ENCODE measurements at regions not wholly inside any gene's neighbourhood (a gene's known extent, or its start where the extent isn't known, plus 50 kb on each side); places are given as distances from the start of the nearest gene placed in this dataset.

DNA sequence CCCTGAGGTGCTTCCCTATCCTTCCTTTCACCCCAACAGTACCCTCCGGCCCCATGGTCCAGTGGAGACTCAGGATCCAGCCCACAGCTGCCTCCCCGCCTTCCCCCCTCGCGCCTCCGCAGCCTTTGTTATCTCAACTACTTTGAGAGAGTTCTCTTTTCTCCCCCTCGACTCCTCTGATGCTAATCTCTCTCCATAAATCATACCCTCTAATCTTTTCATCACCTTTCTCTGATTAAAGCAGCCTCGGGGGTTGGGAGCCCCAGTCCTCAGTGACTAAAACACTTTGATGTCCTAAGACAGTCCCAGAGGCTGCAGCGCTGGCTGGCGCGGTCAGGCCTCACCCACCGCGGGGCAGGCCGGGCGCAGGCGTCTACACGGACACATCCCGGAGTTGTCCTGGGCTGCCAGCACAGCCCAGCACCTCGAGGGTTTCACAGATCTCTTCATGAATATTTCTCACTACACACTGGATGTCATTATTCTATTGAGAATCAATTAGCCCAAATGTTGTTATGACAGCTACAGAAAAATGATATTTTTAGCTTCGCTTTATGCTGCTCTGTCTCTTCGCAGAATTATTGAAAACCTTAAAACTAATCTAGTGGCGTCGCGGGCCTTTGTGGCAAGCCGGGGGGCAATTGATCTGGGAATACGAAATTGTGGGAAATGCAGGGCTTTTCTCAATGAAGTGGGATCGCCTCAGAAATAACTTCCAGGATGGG is 289.5 kb downstream of the RRAGC start:
- DNase-seq = no peak

DNA sequence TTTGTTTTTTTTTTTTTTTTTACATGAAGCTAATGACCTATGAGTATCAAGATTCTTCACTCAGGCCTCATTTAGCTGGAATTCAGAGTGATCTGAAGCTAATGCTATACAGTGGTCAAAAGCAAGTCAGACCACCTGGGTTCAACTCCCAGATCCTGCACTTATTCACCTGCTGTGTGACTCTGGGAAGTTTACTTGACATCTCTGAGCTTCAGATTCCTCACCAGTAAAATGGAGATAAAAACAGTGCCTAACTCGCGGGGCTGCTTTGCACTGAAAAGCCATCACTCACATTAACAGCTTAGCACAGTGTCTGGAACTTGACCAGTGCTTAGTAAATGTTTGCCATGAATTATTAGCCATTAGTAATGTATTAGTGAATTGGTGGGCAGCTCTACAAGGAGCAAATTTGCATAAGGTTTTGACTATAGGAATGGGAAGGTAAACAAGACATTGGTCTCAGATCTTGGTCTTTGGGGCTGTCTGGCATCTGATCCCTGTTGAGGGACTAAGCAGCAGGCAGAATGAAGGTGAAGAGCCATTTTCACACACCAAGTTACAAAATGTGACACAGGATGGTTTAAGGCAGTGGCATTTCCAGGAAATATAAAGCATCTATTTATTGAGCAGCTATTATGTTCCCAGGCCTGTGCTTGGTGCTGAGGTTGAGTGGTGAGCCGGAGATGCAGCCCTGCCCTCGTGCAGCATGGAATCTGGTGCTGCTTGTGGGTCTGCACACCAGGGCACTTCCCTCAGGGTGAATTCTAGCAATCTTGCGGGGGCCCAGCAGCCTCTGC is 291.3 kb downstream of the RRAGC start:
- DNase-seq = no peak

DNA sequence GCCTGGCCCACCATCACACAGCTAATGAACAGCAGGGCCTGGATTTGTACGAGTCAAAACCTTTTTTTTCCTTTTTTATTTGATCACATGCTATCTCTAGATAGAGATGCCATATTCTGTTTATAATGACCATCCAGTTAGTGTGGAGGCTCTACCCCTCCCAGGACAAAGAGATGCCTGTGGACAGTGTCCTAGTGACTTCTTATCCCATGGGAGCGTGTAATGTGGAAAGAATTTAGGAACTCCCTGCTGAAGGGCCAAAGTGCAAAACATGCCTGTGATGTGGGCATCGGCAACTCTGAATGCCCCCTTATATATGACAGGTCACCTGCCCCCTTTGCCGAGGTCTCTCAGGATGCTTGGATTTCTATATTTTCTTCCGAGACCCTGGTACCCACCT is 292.2 kb downstream of the RRAGC start:
- no peak for DNase-seq

DNA sequence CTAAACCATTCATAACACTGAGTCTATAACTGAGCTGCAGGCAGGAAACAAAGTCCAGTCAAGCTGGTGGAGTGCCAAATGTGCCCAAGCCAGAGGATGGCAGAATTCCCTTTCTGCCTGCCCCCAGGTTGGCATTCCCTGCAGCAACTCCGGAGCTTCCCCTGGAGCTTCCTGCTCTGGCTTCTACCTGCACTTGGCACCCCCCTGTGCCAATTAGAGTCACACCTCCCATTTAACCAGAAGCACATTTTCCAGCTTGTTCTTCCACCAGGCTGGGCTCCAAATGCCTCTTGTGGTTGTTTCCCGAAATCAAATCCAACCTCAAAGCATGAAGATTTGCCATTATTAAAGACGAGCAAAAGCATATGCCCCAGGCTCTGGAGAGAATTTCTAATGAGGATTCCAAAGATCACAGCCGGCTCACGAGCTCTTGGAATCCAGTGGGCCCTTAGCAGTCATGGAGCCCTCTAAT is 294.5 kb downstream of the RRAGC start:
- DNase-seq = no peak

DNA sequence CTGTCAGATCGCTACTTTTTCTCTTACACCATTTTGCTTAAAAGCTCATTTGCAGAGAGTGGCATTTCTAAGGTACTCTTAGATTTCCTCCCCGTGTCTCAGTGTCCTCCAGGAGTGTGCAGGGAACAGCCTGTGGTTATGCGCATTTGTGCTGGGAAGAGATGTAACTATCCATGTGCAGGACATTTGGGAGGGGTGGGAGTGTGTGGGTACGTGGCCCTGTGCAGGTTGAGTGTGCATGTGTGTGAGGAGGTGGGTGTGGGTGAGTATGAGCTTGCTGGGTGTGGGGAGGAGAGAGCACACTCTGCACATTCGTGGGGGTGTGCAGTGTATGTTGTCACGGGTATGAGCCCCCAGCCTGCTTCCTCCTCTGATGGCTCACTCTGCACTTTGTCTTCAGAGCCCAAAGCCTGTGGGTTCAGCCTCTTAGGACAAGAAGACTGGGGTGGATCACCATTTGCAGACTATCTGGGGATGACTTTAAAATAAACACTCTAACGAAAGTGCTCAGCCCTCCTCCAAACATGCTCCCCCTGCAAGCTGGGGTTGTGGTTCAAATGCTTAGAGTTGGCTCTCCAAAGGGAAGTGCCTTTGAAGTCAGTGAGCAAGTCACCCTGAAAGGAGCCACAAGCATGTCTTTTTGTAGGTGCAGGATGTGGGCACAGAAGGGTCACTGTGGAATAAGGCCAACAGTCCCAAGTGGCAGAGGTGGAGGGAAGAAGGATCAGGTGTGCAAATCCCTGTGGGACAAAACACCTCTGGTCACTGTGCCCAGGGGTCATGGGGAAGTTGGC is 295.4 kb downstream of the RRAGC start:
- DNase-seq = no peak

DNA sequence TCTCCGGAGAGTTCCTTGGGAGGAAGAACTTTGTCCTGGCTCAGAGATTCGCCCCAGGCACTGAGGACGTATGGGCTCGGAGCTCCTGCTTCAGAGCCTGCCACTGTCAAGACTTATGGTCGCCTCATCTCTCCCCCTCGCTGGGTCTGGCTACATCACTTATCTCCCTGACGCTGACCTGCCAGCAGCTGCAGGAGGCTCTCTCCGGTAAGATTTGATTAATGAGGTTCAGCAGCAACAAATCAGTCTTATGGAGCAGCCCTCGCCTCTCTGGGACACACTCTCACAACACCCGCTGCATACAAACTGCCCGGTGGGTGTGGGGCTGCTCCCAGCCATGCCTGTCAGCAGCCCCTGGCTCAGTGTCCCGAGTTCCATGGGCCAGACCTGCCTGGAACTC is 297.8 kb downstream of the RRAGC start:
- DNase-seq = no peak

DNA sequence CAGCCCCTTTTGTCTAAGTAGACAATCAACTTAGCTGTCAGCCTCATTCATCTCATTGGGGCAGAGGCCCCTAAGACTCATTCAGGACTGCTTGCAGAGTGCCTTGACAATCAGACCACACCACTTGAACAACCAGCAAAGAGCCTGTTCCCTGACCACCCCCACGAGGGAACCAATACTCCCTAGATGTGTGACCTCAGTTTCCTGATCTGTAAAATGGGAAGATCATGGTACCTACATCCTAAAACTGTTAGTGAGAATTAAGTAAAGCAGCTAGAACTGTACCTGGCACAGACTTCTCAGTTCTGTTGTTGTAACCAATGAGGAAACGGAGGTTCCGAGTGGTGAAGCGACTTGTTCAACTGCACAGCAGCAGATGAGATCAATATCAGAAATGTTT is 298.5 kb downstream of the RRAGC start:
- no peak for DNase-seq

DNA sequence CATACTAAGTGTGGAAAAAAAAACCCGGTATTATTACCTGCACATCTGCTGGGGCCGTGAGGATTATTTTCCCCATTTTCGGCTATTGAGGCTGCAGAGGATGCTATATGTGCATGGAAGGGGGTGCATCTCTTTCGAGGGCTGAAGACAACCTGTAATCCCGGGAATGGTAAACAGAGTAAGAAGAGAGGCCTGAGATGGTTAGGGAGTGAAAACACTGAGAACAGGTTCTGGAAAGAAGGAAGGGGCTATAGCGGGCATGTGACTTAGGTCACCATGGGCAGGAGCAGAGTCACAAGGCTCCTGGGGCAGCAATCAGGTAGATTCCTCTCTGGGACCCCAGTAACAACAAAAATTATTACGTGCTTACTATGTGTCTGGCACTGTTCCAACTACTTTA is 299.1 kb downstream of the RRAGC start:
- no peak for DNase-seq

DNA sequence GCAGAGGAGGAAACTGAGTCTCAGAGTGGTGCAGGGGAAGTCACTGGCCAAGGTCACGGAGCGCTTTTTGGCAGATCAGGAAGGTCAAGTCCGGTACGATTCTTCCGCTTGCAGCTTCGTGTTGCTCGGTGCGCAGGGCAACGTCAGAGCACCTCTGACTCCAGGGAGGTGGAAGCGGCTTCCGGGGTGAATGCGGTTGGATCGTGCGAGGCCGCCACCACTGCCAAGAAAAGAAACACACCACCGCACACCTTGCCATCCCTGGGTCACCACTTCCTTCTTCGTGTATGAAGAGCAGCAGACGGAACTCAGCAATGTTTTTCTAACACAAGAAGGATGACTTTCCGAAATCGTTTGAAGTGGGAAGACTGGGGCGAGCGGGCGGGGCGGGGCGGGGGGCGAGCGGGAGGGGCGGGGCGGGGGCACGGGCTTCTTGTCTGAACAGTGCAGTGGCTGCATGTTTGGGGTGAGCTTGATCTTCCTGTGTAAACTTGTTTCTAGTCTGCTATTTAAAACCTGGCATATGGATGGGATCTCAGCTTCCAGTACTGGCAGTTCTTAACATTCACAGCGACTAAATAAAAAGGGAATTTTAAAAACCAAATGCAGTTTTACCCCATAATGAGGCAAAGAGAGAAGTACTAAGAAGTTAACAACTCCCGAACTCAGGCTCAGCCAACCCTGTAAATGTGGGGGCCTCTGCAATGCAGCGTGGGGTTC is 300.0 kb downstream of the RRAGC start:
- no peak for DNase-seq

DNA sequence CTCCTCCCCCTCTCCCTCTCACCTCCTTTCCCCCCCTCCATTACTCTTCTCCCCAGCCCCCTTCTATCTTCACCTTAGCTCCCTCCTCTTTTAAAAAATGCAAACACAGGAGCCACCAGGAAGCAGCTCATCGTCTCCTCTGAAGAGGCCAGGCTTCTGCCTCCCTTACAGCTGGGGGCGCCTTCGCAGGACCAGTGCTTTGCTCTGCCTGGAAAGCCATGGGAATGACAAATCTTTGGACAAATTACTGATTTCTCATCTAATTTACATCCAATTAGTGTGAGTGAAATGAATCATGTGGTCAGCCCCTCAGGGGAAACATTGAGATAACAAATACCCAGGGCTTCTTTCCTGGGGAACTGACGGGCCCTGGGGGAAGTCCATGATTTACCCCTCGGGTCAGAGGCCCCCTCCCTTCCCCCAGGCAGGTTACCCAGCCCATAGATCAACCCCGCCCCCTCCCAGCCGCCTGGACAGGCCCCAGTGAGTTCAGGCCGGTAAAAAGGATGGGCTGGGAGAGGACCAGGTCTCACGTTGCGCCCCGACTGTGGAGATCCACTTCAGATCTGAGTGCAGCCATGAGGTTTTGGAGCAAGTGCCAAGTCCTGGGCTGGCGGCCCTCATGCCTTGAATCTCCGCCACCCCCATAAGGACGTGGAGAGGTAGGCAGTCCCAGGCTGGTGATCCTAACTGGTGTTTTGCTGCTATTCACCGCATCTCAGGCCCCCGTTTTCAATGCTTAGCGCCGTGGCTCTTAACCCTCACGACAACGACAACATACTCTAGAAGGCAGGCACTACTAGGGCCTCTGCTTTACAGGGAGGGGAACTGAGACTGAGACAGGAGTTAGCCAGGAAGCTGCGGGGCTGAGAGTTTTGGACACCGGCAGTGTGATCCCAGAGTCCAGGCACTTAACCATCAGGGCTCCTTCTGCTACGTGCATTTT is 300.8 kb downstream of the RRAGC start:
- DNase-seq = no peak

DNA sequence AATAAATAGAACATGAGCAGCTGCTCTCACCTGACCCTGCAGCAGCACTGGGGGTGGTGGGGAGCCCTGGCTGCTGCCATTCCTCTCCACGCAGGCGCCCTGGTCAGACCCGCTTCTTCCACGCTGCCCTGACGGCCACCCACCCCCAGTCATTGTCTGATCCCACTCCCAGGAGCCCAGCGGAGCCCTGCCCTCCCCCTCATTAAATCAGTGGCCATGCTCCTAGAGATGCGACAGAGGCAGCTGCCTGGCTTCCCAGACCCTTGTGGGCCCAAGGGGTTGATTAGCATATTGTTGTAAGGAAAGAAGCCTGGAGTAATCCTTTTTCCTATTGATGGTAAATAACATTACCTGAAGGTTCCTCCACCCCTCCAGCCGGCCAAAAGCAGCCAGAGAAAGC is 301.5 kb downstream of the RRAGC start:
- DNase-seq = no peak

DNA sequence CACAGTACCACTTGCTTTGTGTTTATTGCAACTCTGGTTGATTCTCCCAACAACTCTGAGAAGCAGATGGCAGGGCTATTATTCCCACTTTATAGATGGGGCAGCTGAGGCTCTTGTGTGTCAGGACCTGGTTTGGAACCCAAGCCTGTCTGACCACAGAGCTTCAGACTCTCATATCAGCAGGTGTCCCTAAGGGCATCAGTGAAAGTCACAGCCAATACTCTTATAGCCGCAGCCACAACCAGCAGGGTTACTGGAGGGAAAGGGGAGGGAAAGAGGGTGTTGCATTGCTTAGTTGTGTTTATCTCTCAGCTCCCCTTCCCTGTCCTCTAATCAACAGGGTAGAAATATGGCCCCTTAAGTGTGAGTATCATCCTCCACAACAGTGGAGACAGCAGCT is 304.0 kb downstream of the RRAGC start:
- no peak for DNase-seq

DNA sequence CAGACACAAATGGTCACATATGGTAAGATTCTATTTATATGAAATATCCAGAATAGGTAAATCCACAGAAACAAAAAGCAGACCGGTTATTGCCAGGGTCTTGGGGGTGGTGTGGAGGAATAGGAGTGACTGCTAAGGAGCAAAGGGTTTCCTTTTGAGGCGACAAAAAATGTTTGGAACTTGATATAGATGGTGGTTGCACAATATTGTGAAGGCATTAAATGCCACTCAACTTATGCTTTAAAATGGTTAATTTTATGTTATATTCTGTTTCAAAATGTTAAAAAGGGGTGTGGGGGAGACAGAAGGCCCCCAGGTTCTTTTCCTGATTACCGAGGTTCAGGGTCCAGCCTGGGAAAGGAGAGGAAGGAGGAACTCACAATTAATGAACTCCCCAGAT is 304.4 kb downstream of the RRAGC start:
- no peak for DNase-seq

DNA sequence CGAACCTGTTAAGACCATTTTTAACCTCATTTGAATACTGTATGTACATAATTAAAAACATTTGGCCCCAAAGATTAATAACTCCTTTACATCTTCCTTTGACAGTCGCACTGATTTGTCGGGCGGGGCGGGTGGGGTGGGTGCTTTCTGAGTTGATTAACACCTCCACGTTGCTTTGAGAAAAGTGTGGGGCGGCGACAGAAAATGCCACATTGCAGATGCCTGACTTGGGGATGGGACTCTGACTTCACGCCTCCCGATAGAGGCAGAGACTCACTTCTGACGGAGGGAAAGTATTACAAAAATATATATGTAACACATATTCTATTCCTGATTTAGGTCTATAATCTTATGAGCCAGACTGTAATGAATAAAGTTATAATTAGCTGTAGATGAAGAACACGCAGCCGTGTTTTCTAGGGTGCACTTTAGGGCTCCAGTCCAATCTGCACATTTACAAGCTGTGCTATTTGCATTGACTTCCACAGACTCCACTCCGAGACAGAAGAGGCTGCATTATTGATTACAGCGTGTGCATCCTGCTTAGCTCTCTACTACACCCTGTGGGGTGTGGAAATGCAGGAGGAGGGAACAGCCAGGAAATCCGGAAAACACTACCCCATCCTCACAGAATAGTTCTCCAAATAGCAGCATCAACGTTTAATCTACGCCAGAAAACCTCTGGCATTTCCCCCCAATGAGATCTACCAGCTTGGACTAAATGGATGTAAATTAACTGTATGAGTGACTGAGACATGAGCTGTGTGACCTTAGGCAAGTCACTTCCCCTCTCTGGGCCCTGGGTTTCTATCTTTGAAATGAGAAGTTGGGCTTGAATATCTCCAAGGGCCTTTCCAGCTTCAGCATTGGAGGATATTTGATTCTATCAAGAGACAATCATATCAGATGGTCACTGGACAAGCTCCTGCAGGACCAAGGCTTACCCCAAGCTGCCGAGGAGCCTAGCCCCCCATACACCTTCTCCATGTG is 308.0 kb downstream of the RRAGC start:
- no peak for DNase-seq

DNA sequence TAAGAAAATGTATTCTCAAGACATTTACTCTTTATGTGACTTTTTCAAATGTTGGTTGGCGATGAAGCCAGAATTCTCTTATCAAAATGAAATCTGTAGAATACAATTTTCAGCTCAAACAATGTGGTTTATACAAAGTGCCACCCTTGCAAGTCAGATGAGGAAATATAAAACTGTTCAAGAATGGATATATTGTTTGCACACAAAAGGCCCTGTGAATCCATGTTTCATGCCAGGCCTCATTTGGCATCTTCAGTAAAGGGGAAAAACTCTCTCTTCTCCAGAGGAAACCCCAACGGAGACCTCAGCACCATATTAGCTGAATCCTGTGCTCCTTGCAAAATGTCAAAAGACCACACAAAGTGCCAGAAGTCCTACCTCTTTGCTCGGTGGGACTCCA is 310.4 kb downstream of the RRAGC start:
- no peak for DNase-seq

DNA sequence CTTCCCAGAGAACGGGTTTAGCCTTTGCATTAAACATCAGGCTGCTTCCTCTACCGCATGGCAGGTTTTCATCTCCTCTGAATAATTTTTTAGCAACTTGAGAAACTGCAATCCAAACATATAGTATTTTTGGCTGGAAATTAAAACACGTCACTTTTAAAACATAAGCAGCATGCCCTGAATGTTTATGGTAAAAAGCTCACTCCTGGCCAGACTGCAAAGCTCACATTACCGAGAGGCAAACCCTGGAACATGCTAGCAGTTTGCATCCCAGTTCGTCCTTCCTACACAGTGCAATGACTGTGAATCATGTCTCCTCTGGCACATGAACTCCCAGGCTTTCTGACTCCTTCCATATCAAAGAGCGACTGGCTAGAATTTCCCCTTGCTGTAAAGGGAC is 312.3 kb downstream of the RRAGC start:
- DNase-seq = no peak

DNA sequence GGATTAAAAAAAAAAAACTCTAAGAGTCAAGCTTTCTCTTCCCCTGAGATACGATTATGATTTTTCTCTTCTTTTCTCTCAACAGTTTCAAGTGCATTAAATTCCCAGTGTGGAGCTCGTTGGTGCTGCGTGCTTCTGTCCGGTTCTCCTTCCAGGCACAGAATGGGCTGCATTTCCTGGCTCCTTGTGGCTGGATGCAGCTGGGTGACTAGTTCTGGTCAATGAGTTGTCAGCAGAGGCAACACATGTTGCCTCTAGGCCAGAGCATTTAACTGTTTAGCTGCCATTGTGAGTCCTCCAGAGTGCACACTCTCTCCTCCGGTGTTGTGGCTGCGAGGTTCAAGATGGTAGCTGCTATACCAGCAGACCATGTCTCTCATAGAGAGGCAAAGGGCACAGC is 312.9 kb downstream of the RRAGC start:
- no peak for DNase-seq

DNA sequence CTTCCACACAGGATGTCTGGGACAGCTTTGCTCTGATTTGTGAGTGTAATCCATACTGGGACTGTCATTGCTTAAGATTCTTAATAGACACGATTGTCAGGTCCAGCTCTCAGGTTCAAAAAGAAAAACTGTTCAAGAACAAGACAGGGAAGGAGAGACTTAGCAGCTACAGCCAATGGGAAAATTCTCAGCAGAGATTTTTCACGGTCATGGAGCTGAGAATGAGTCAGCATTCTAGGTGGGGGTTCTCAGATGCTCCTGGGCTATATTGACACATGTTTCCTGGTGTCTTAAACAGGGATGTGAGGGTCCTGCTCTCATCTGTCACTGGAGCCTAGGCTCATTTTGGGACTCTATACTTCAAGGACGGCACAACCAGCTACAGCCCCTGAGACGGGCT is 318.3 kb downstream of the RRAGC start:
- no peak for DNase-seq

DNA sequence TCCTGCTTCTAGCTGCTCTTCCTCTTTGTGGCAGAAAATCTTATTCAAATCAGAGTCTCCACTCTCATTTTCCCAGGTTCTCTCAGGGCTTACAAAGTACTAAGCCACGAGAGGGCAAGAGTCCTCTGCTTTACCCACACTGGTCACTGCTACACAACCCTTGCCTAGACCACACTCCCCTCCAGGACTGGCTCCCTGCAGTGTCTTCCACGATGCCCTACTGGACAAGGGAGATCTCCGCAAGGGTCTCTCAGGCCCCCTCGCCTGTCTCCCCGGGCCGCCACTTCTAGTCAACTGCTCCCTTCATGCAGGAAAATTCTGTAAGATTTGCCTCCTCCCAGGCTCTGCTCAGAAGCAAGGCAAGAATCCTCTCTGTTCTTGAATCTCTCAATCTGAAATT is 319.6 kb downstream of the RRAGC start:
- DNase-seq = no peak

DNA sequence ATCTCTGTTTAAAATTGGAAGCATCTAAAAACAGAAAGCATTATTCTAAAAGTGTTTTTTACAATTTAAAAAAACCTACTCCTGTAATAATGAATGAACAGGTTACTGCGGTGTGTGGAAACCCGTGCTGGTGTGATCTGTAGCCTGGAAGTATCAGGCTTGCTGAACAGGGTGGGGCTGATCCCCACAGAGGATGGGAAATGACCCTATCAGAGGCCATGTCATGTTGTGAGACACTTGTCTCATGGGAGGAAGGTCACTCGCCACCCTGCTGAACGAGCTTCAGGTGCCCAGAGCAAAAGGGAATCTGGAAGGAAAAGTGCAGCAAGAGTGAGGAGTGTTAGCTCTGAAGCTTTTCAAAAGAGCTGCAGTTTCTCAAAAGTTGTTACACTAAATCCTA is 320.7 kb downstream of the RRAGC start:
- DNase-seq = no peak

DNA sequence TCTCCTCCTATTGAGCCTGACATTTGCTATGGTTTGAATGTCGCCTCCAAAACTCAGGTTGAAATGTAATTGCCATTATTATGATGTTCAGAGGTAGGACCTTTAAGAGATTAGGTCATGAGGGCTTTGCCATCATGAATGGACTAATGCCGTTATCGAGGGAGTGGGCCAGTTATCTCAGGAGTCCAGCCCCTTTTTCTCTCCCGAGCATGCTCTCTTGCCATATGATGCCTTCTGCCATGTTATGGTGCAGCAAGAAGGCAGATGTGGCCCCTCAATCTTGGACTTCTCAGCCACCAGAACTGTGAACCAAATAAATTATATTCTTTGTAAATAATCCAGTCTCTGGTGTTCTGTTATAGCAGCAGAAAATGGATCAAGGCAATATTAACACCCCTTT is 323.5 kb downstream of the RRAGC start:
- DNase-seq = no peak

Measured in NCI-H1930 (cell line).